T-cell (primary cell): ENCODE measurements at regions not wholly inside any gene's neighbourhood (a gene's known extent, or its start where the extent isn't known, plus 50 kb on each side); places are given as distances from the start of the nearest gene placed in this dataset.

Experiments used
- ATAC-seq, 4 experiments: fragments of 200-7000 bp in 3 of 4; fragments of 150-1000 bp in 1 of 4; cut with Tn5 transposase; replicated peaks in 1 of 4; 1 replicate in 3 of 4; 2 replicates in 1 of 4; pipeline ENCODE4 v1.10.0; 2021; ENCODE audit warnings: moderate library complexity in 3 of 4, mild to moderate bottlenecking in 2 of 4, moderate number of reproducible peaks in 1 of 4
- CTCF ChIA-PET, 2 donors: fragments of 300-600 bp; sonication (Branson Sonifier 250); formaldehyde crosslinking; loops; one replicate each; lab custom pipeline; 2022; ENCODE audit warnings: antibody characterized with exemption in 2 of 2; lab: Charles Lee
- POLR2A ChIA-PET, 2 donors: fragments of 300-600 bp; sonication (Branson Sonifier 250); formaldehyde crosslinking; loops; one replicate each; lab custom pipeline; 2022; ENCODE audit warnings: antibody characterized with exemption in 2 of 2; lab: Charles Lee
- DNase-seq, 35 experiments: peaks; one replicate each; pipeline versions ENCODE4 v3.0.0 to v3.0.0-alpha.2; 2013 to 2023
- H3K27ac ChIP-seq: one replicate; pipeline ENCODE4 v1.5.1; 2013; ENCODE audit warnings: low read length
- H3K27me3 ChIP-seq, 2 experiments: replicated peaks in 1 of 2; 1 replicate in 1 of 2; 2 replicates in 1 of 2; pipeline versions ENCODE4 v1.6.1 to v1.7.0; 2013; ENCODE audit warnings: low read length in 1 of 2, mixed read lengths in 1 of 2; ENCODE audit not compliant: control insufficient read depth in 2 of 2, insufficient read depth in 2 of 2; ENCODE audit errors: extremely low read depth in 1 of 2
- H3K36me3 ChIP-seq, 2 donors: 1 replicate in 1 of 2; 2 replicates in 1 of 2; pipeline versions ENCODE4 v1.6.1 to v1.7.0; 2013; ENCODE audit warnings: low read length in 1 of 2; ENCODE audit not compliant: control insufficient read depth in 2 of 2, insufficient read depth in 1 of 2; ENCODE audit errors: extremely low read depth in 1 of 2
- H3K4me1 ChIP-seq, 2 experiments: 1 replicate in 1 of 2; 2 replicates in 1 of 2; pipeline versions ENCODE4 v1.6.1 to v1.7.0; 2013; ENCODE audit warnings: low read length in 2 of 2, mixed read lengths in 1 of 2; ENCODE audit not compliant: insufficient read depth in 2 of 2, control insufficient read depth in 1 of 2; ENCODE audit errors: extremely low read depth in 1 of 2
- H3K4me3 ChIP-seq, 2 donors: 1 replicate in 1 of 2; 2 replicates in 1 of 2; pipeline versions ENCODE4 v1.5.1 to v1.7.0; 2013; ENCODE audit warnings: mild to moderate bottlenecking in 2 of 2, low read length in 1 of 2, moderate library complexity in 1 of 2; ENCODE audit not compliant: control insufficient read depth in 1 of 2; ENCODE audit errors: extremely low read depth in 1 of 2
- H3K9me3 ChIP-seq: 2 replicates; pipeline ENCODE4 v1.7.0; 2013
- H3K27ac Mint-ChIP-seq, 2 donors: one replicate each; pipeline ENCODE4 v1.8.0; 2020 to 2021; ENCODE audit warnings: mild to moderate bottlenecking in 2 of 2, mixed read lengths in 2 of 2
- H3K27me3 Mint-ChIP-seq, 2 donors: one replicate each; pipeline ENCODE4 v1.8.0; 2021 to 2022; ENCODE audit warnings: mixed read lengths in 2 of 2
- H3K36me3 Mint-ChIP-seq: one replicate; pipeline ENCODE4 v1.8.0; 2021; ENCODE audit warnings: mixed read lengths
- H3K4me1 Mint-ChIP-seq, 3 donors: one replicate each; pipeline ENCODE4 v1.8.0; 2020 to 2022; ENCODE audit warnings: mixed read lengths in 3 of 3, mild to moderate bottlenecking in 1 of 3
- H3K4me3 Mint-ChIP-seq, 3 donors: one replicate each; pipeline ENCODE4 v1.8.0; 2020 to 2022; ENCODE audit warnings: mild to moderate bottlenecking in 3 of 3, mixed read lengths in 3 of 3, moderate library complexity in 3 of 3
- H3K9me3 Mint-ChIP-seq, 3 donors: one replicate each; pipeline ENCODE4 v1.8.0; 2020 to 2022; ENCODE audit warnings: mixed read lengths in 3 of 3
- WGBS: methylation state at CpG from one replicate; pipeline ENCODE4 v1.1.5; 2013; ENCODE audit warnings: missing lambda C conversion rate; ENCODE audit not compliant: insufficient coverage; 5-methylcytosine and 5-hydroxymethylcytosine counted together

GRCh38 chr15:100714034-100714748 lies 111.8 kb downstream of the ASB7 start:
- peaks cover 8 to 19% of the 10 kb centered on the region in 2 donors for H3K27me3 Mint-ChIP-seq

DNA sequence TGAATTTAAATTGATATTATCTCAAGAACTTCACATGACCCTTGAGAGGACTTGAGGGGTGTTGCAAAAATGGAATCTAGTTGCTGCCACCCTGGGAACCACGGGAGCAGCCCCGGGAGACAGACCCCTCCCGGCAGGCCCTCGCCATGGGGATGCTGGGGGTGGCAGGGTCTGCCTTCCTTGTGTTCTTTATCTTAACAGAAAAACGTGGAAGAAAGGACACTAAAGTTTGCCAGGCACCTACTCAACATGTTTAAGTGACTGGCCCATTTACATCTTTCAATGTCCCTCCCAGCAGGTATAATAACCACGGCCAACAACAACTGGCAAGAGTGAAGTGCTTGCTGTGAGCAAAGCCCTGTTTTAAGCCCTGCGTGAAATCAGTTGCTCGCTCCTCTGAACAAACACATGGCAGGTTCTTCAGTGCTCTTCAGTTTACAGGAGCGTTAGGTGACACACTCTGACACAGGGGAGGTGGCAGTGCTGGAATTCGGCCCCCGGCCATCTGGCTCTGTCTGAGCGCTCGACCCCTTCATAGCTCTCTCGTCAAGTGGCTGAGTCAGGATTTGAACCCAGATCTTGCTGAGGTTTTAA lies 112.5 kb downstream of the ASB7 start:
- Mint-ChIP-seq H3K36me3 (no peaks in the 10 kb centered on the region), H3K27ac (no peak overlapping the region), H3K9me3 (peaks cover 0 to 4% (median 3%) of the 10 kb centered on the region in 3 donors), H3K4me3 (no peak overlapping the region), H3K4me1 (no peaks in the 10 kb centered on the region), H3K27me3 (peaks cover 8 to 18% of the 10 kb centered on the region in 2 donors)
- CTCF ChIA-PET: no interaction called here
- POLR2A ChIA-PET: no interaction called here
- Histone ChIP-seq H3K27ac (no peak overlapping the region), H3K4me1 (no peaks in the 10 kb centered on the region), H3K27me3 (peaks cover 0 to 2% of the 10 kb centered on the region in 2 experiments), H3K9me3 (no peaks in the 10 kb centered on the region), H3K4me3 (no peak overlapping the region), H3K36me3 (no peaks in the 10 kb centered on the region)
- 83% methylated on average over 10 of the region's 14 CpGs for WGBS
- DNase-seq: no peak
- ATAC-seq: no peak

More at GRCh38 chr15:100714034-100714748, 111.8 kb downstream of the ASB7 start:
- CTCF ChIA-PET: no interaction called here
- Mint-ChIP-seq H3K4me1 (no peaks in the 10 kb centered on the region), H3K9me3 (peaks cover 0 to 9% (median 8%) of the 10 kb centered on the region in 3 donors), H3K4me3 (no peak overlapping the region), H3K27ac (no peak overlapping the region), H3K36me3 (no peaks in the 10 kb centered on the region)
- DNase-seq: no peak
- 56% methylated on average over 3 of the region's 13 CpGs for WGBS
- Histone ChIP-seq H3K4me3 (no peak overlapping the region), H3K36me3 (no peaks in the 10 kb centered on the region), H3K4me1 (no peaks in the 10 kb centered on the region), H3K9me3 (no peaks in the 10 kb centered on the region), H3K27me3 (peaks cover 0 to 2% of the 10 kb centered on the region in 2 experiments), H3K27ac (no peak overlapping the region)
- POLR2A ChIA-PET: no interaction called here
- ATAC-seq: no peak

GRCh38 chr15:100715571-100716455 lies 113.4 kb downstream of the ASB7 start:
- H3K4me3 Mint-ChIP-seq: no peak overlapping the region
- ChIA-PET CTCF (no interaction called here), POLR2A (no interaction called here)
- peaks cover 8 to 18% of the 10 kb centered on the region in 2 donors for H3K27me3 Mint-ChIP-seq
- 77% methylated on average over 13 of the region's 17 CpGs for WGBS
- no peaks in the 10 kb centered on the region for H3K9me3 Mint-ChIP-seq
- Histone ChIP-seq H3K27ac (no peak overlapping the region), H3K9me3 (no peaks in the 10 kb centered on the region), H3K4me1 (no peaks in the 10 kb centered on the region), H3K4me3 (no peak overlapping the region), H3K27me3 (peaks cover 0 to 2% of the 10 kb centered on the region in 2 experiments), H3K36me3 (no peaks in the 10 kb centered on the region)
- no peaks in the 10 kb centered on the region for H3K36me3 Mint-ChIP-seq
- H3K4me1 Mint-ChIP-seq: no peaks in the 10 kb centered on the region
- DNase-seq: no peak
- no peak for ATAC-seq
- H3K27ac Mint-ChIP-seq: no peak overlapping the region

DNA sequence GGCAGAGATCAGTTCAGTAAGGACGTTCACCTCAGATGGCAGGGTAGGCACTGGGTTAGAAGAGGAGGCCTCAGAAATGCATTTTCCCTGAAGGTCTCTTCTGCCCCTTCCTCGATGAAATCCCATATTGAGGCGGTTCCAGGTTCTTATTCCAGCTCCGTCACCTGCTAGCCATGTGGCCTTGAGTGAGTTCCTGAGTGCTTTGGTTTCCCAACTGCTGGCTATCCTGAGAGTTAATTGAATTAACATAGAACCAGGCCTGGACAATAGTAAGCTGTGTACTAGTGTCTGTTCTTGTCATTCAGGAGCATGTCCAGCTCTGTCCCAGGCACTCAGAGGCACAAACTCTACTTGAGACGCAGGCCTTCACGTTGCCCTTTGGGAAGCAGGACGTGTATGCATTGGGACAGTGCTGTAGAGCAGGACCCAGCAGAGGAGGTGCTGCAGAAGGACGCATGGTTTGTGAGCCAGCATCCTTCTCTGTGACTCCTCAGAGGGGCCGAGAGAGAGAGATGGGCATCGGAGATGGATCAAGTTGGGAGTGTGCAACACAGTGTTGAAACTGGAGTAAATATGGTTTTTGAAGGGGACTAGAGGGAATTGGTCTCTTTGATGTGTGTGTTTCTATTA lies 114.2 kb downstream of the ASB7 start:
- ChIA-PET POLR2A (no interaction called here), CTCF (no interaction called here)
- Histone ChIP-seq H3K27ac (no peak overlapping the region), H3K27me3 (peaks cover 0 to 2% of the 10 kb centered on the region in 2 experiments), H3K36me3 (no peaks in the 10 kb centered on the region), H3K4me3 (no peak overlapping the region), H3K4me1 (no peaks in the 10 kb centered on the region), H3K9me3 (no peaks in the 10 kb centered on the region)
- DNase-seq (no peak), ATAC-seq (no peak)
- H3K27ac Mint-ChIP-seq: no peak overlapping the region
- no peaks in the 10 kb centered on the region for H3K36me3 Mint-ChIP-seq
- H3K9me3 Mint-ChIP-seq: no peaks in the 10 kb centered on the region
- peaks cover 8 to 18% of the 10 kb centered on the region in 2 donors for H3K27me3 Mint-ChIP-seq
- no peak overlapping the region for H3K4me3 Mint-ChIP-seq
- no peaks in the 10 kb centered on the region for H3K4me1 Mint-ChIP-seq
- 82% methylated on average over 10 of the region's 10 CpGs for WGBS

- ChIA-PET CTCF (interaction anchor here in 1 of 2 donors (0.5 kb wide), 1 partner anchor 168 kb away, joined by 4 read pairs; no protein-coding TSS in a partner anchor), POLR2A (no interaction called here)
- Mint-ChIP-seq H3K9me3 (no peaks in the 10 kb centered on the region), H3K27ac (no peak overlapping the region), H3K4me1 (no peaks in the 10 kb centered on the region), H3K36me3 (no peaks in the 10 kb centered on the region), H3K27me3 (peaks cover 8 to 18% of the 10 kb centered on the region in 2 donors), H3K4me3 (no peak overlapping the region)
- no peaks in the 10 kb centered on the region for H3K9me3 ChIP-seq
- ATAC-seq (no peak), DNase-seq (no peak)
- H3K36me3 ChIP-seq: no peaks in the 10 kb centered on the region
- H3K4me1 ChIP-seq: no peaks in the 10 kb centered on the region
- peaks cover 0 to 2% of the 10 kb centered on the region in 2 experiments for H3K27me3 ChIP-seq
- no peak overlapping the region for H3K27ac ChIP-seq
- 86% methylated on average over 2 of the region's 2 CpGs for WGBS
- no peak overlapping the region for H3K4me3 ChIP-seq
Measured at GRCh38 chr15:100717596-100717995, 115.2 kb downstream of the ASB7 start.
